ENCODE measurements at regions not wholly inside any gene's neighbourhood (a gene's known extent, or its start where the extent isn't known, plus 50 kb on each side); places are given as distances from the start of the nearest gene placed in this dataset.

DNA sequence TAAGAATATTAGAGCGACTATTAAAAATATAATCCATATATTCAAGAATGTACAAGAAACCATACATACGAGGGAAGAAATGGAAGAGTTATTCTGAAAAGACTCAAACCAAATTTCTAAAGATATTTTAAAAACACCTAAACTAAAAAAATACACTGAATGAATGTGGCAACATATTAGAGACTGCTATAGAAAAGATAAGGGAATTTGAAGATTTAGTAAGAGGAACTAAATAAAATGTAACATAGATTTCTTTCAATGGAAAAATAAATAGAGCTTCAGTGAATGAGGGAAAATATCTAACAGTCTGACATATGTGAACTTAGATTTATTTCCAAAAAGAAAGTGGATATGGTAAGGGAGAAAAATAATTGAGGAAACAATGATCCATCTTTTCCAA lies 194.9 kb upstream of the STXBP5 start:
- TF ChIP-seq, protein P1, sequence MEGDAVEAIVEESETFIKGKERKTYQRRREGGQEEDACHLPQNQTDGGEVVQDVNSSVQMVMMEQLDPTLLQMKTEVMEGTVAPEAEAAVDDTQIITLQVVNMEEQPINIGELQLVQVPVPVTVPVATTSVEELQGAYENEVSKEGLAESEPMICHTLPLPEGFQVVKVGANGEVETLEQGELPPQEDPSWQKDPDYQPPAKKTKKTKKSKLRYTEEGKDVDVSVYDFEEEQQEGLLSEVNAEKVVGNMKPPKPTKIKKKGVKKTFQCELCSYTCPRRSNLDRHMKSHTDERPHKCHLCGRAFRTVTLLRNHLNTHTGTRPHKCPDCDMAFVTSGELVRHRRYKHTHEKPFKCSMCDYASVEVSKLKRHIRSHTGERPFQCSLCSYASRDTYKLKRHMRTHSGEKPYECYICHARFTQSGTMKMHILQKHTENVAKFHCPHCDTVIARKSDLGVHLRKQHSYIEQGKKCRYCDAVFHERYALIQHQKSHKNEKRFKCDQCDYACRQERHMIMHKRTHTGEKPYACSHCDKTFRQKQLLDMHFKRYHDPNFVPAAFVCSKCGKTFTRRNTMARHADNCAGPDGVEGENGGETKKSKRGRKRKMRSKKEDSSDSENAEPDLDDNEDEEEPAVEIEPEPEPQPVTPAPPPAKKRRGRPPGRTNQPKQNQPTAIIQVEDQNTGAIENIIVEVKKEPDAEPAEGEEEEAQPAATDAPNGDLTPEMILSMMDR (IDR thresholded peaks at IDR 0.05; ENCODE audit: low read length), result no peak
- TF ChIP-seq EZH2 (optimal IDR thresholded peaks at IDR 0.05; ENCODE audit: low read depth, low read length) (no peak), EZH2phosphoT487 (IDR thresholded peaks at IDR 0.05; ENCODE audit: low read length) (no peak)

All from MM.1S (cell line).